ENCODE measurements at regions not wholly inside any gene's neighbourhood (a gene's known extent, or its start where the extent isn't known, plus 50 kb on each side); places are given as distances from the start of the nearest gene placed in this dataset.

DNA sequence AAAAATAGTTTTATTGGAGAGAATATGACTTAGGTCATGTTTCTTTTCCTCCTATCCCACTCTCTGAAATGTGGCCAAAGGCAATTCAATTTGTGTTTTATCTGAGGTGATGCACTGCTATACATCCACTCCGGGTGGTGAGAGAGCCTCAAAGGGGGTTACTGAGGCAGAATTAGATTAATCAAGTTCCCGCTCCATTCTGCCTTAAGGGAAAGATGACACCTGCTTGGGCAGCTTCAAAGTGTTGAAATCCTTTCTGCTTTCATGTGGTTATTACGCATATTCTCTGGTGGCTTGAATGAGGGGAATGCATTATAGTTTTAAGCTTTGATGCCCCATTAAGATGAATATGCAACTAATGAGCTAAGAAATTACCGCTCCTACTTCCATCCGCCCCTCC is 213.0 kb upstream of the TMEFF2 start:
- H3K9me2 ChIP-seq (replicated peaks; ENCODE audit: low read length) = no peaks in the 10 kb centered on the region
- intact Hi-C loops (cut with micrococcal nuclease) = no loop called here
- H4K20me1 ChIP-seq (ENCODE audit: low read length) = no peaks in the 10 kb centered on the region
- TF ChIP-seq EZH2phosphoT487 (IDR thresholded peaks at IDR 0.05; ENCODE audit: borderline replicate concordance, low read length) (no peak), EZH2 (IDR thresholded peaks at IDR 0.05; ENCODE audit: low read length, unreplicated experiment) (no peak)
- TF ChIP-seq, protein P1, sequence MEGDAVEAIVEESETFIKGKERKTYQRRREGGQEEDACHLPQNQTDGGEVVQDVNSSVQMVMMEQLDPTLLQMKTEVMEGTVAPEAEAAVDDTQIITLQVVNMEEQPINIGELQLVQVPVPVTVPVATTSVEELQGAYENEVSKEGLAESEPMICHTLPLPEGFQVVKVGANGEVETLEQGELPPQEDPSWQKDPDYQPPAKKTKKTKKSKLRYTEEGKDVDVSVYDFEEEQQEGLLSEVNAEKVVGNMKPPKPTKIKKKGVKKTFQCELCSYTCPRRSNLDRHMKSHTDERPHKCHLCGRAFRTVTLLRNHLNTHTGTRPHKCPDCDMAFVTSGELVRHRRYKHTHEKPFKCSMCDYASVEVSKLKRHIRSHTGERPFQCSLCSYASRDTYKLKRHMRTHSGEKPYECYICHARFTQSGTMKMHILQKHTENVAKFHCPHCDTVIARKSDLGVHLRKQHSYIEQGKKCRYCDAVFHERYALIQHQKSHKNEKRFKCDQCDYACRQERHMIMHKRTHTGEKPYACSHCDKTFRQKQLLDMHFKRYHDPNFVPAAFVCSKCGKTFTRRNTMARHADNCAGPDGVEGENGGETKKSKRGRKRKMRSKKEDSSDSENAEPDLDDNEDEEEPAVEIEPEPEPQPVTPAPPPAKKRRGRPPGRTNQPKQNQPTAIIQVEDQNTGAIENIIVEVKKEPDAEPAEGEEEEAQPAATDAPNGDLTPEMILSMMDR (conservative IDR thresholded peaks at IDR 0.05; ENCODE audit: low read depth, low read length) = no peak
- H3K4me1 ChIP-seq (ENCODE audit: insufficient read depth, low read length) = no peaks in the 10 kb centered on the region
- no TSS peak for BruUV-seq (replicated peaks)
- ChIA-PET POLR2A (ENCODE audit: unreplicated experiment) (no interaction called here), CTCF (no interaction called here)
- no peak overlapping the region for H3K4me2 ChIP-seq (ENCODE audit: low read length)
- no peak overlapping the region for H3K4me3 ChIP-seq (ENCODE audit: low read length)
- H2AFZ ChIP-seq (ENCODE audit: low read length) = no peak overlapping the region
- ATAC-seq (no peak), DNase-seq (no peak)
- H3K27ac ChIP-seq (ENCODE audit: low read length) = no peak overlapping the region
- no peaks in the 10 kb centered on the region for H3F3A ChIP-seq (ENCODE audit: low read length, unreplicated experiment)
- H3K27me3 ChIP-seq (ENCODE audit: low read length) = no peaks in the 10 kb centered on the region
- no peaks in the 10 kb centered on the region for H3K79me2 ChIP-seq (ENCODE audit: low read length)
- H3K9ac ChIP-seq (ENCODE audit: low read length) = no peak overlapping the region
- H3K36me3 ChIP-seq (ENCODE audit: low read depth, low read length) = no peaks in the 10 kb centered on the region
- no peaks in the 10 kb centered on the region for H3K9me3 ChIP-seq (ENCODE audit: low read length)

DNA sequence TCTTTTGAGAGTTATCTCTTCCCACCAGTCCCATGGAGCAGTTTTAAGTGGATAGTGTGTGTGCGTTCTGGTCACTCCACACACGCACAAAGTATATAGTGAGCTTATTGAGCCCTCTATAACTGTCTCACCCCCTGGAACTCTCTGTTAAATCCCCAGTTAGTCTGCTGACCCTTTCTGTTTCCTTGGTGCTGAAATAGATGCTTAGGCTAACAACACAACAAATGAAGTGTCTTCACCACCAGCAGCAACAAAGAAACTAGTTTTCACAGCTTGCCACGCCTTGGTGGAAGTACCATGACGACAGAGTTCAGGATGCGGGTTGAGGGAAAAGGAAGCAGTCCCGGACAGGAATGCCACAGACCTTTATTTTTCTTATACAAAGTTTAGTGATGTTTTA is 203.5 kb upstream of the TMEFF2 start:
- Histone ChIP-seq H3K9me2 (replicated peaks; ENCODE audit: low read length) (no peaks in the 10 kb centered on the region), H3K36me3 (ENCODE audit: low read depth, low read length) (no peaks in the 10 kb centered on the region), H3K79me2 (ENCODE audit: low read length) (no peaks in the 10 kb centered on the region), H2AFZ (ENCODE audit: low read length) (no peak overlapping the region), H3K4me3 (ENCODE audit: low read length) (no peak overlapping the region), H3K4me2 (ENCODE audit: low read length) (no peak overlapping the region), H3K27me3 (ENCODE audit: low read length) (no peaks in the 10 kb centered on the region), H3K4me1 (ENCODE audit: insufficient read depth, low read length) (no peaks in the 10 kb centered on the region), H3K27ac (ENCODE audit: low read length) (no peak overlapping the region), H4K20me1 (ENCODE audit: low read length) (no peaks in the 10 kb centered on the region), H3K9ac (ENCODE audit: low read length) (no peak overlapping the region), H3F3A (ENCODE audit: low read length, unreplicated experiment) (no peaks in the 10 kb centered on the region), H3K9me3 (ENCODE audit: low read length) (no peaks in the 10 kb centered on the region)
- TF ChIP-seq, protein P1 (conservative IDR thresholded peaks at IDR 0.05; ENCODE audit: low read depth, low read length) = no peak
- no peak for TF ChIP-seq EZH2 (IDR thresholded peaks at IDR 0.05; ENCODE audit: low read length, unreplicated experiment)
- TF ChIP-seq EZH2phosphoT487 (IDR thresholded peaks at IDR 0.05; ENCODE audit: borderline replicate concordance, low read length) = no peak
- POLR2A ChIA-PET (ENCODE audit: unreplicated experiment) = no interaction called here
- no TSS peak for BruUV-seq (replicated peaks)
- intact Hi-C loops (cut with micrococcal nuclease) = no loop called here
- CTCF ChIA-PET = no interaction called here
- DNase-seq (no peak), ATAC-seq (no peak)

GRCh38 chr2:192394605-192395004 is 199.9 kb upstream of the TMEFF2 start:
- H3K4me2 ChIP-seq (ENCODE audit: low read length) = no peak overlapping the region
- no peak overlapping the region for H3K27ac ChIP-seq (ENCODE audit: low read length)
- no peak for TF ChIP-seq EZH2 (IDR thresholded peaks at IDR 0.05; ENCODE audit: low read length, unreplicated experiment)
- TF ChIP-seq, protein P1 (conservative IDR thresholded peaks at IDR 0.05; ENCODE audit: low read depth, low read length) = no peak
- TF ChIP-seq EZH2phosphoT487 (IDR thresholded peaks at IDR 0.05; ENCODE audit: borderline replicate concordance, low read length) = no peak
- no peaks in the 10 kb centered on the region for H3K9me2 ChIP-seq (replicated peaks; ENCODE audit: low read length)
- H3K36me3 ChIP-seq (ENCODE audit: low read depth, low read length) = no peaks in the 10 kb centered on the region
- POLR2A ChIA-PET (ENCODE audit: unreplicated experiment) = no interaction called here
- no peaks in the 10 kb centered on the region for H3K9me3 ChIP-seq (ENCODE audit: low read length)
- H3K4me3 ChIP-seq (ENCODE audit: low read length) = no peak overlapping the region
- CTCF ChIA-PET = no interaction called here
- no peak for ATAC-seq
- H3K79me2 ChIP-seq (ENCODE audit: low read length) = no peaks in the 10 kb centered on the region
- no peaks in the 10 kb centered on the region for H3K27me3 ChIP-seq (ENCODE audit: low read length)
- H3F3A ChIP-seq (ENCODE audit: low read length, unreplicated experiment) = no peaks in the 10 kb centered on the region
- DNase-seq = no peak
- BruUV-seq (replicated peaks) = no TSS peak
- no peaks in the 10 kb centered on the region for H4K20me1 ChIP-seq (ENCODE audit: low read length)
- no peak overlapping the region for H3K9ac ChIP-seq (ENCODE audit: low read length)
- H3K4me1 ChIP-seq (ENCODE audit: insufficient read depth, low read length) = no peaks in the 10 kb centered on the region
- H2AFZ ChIP-seq (ENCODE audit: low read length) = no peak overlapping the region
- intact Hi-C loops (cut with micrococcal nuclease) = no loop called here
